Astrocyte of the cerebellum (primary cell): ENCODE measurements at regions not wholly inside any gene's neighbourhood (a gene's known extent, or its start where the extent isn't known, plus 50 kb on each side); places are given as distances from the start of the nearest gene placed in this dataset.

ENCODE experiments used
- DNase-seq: peaks from one replicate; pipeline ENCODE4 v3.0.0-alpha.2; 2011; ENCODE audit warnings: low read depth
- H3K4me3 ChIP-seq: 2 replicates; pipeline ENCODE4 v1.5.1; 2011; ENCODE audit warnings: mild to moderate bottlenecking, low read depth, low read length, moderate library complexity
- CTCF ChIP-seq: IDR thresholded peaks from 2 replicates; pipeline ENCODE4 v1.5.1; 2012; ENCODE audit warnings: low read length, low read depth, moderate library complexity, mild to moderate bottlenecking; ENCODE audit errors: missing control alignments
- in situ Hi-C: cut with HindIII; loops from 2 replicates; pipeline ENCODE4 v1.10.0; 2017; ENCODE audit warnings: low sequenced_read_pairs

GRCh38 chr17:77327181-77327565 is 186.4 kb downstream of the SEC14L1 start:
- TF ChIP-seq CTCF: no peak
- H3K4me3 ChIP-seq: no peak overlapping the region
- in situ Hi-C loops: loop anchor here (5.0 to 10.0 kb wide), 2 partner anchors 95 to 118 kb away; no protein-coding TSS in a partner anchor
- DNase-seq: no peak

- in situ Hi-C loops: loop anchor here (5.0 to 10.0 kb wide), 2 partner anchors 94 to 117 kb away; no protein-coding TSS in a partner anchor
- no peak for DNase-seq
- no peak for TF ChIP-seq CTCF
- H3K4me3 ChIP-seq: no peak overlapping the region
These were observed 187.0 kb downstream of the SEC14L1 start for GRCh38 chr17:77327566-77328464.

- DNase-seq: no peak
- no peak for TF ChIP-seq CTCF
- in situ Hi-C loops: loop anchor here (5.0 to 10.0 kb wide), 2 partner anchors 93 to 116 kb away; no protein-coding TSS in a partner anchor
- no peak overlapping the region for H3K4me3 ChIP-seq
These were observed 188.3 kb downstream of the SEC14L1 start for GRCh38 chr17:77328823-77329740.

GRCh38 chr17:77329741-77330531 is 189.2 kb downstream of the SEC14L1 start:
- no peak for DNase-seq
- in situ Hi-C loops: loop anchor here (5.0 to 10.0 kb wide), 2 partner anchors 92 to 115 kb away; no protein-coding TSS in a partner anchor

GRCh38 chr17:77330602-77331081 is 189.9 kb downstream of the SEC14L1 start:
- no peak overlapping the region for H3K4me3 ChIP-seq
- DNase-seq: no peak

More at GRCh38 chr17:77329741-77330531, 189.2 kb downstream of the SEC14L1 start:
- no peak for TF ChIP-seq CTCF
- H3K4me3 ChIP-seq: no peak overlapping the region

More at GRCh38 chr17:77330602-77331081, 189.9 kb downstream of the SEC14L1 start:
- in situ Hi-C loops: no loop called here
- no peak for TF ChIP-seq CTCF
